HAP-1 (cell line): ENCODE measurements at regions not wholly inside any gene's neighbourhood (a gene's known extent, or its start where the extent isn't known, plus 50 kb on each side); places are given as distances from the start of the nearest gene placed in this dataset.
"Not testable (repeated sequence)": the region's sequence is repeated elsewhere in the genome, so short reads cannot be mapped to it uniquely, and the experiment has no call there.

ENCODE experiments used
- DNase-seq, 2 experiments: peaks; one replicate each; pipeline ENCODE4 v3.0.0-alpha.2; 2016 to 2020; ENCODE audit warnings: low spot score in 2 of 2
- H3K27me3 ChIP-seq: fragments of 250-450 bp; sonication (Bioruptor Pico); 2 replicates; pipeline ENCODE4 v1.5.1; 2020; ENCODE audit warnings: low read depth, mild to moderate bottlenecking, moderate library complexity
- H3K36me3 ChIP-seq: fragments of 250-450 bp; sonication (Bioruptor Pico); replicated peaks from 2 replicates; pipeline ENCODE4 v1.5.1; 2020; ENCODE audit warnings: mild to moderate bottlenecking
- H3K4me1 ChIP-seq: fragments of 250-450 bp; sonication (Bioruptor Pico); 2 replicates; pipeline ENCODE4 v1.5.1; 2020; ENCODE audit warnings: mild to moderate bottlenecking
- H3K4me3 ChIP-seq: fragments of 250-450 bp; sonication (Bioruptor Pico); 2 replicates; pipeline ENCODE4 v1.5.1; 2020; ENCODE audit warnings: mild to moderate bottlenecking, moderate library complexity
- H3K9me3 ChIP-seq: fragments of 250-450 bp; sonication (Bioruptor Pico); 2 replicates; pipeline ENCODE4 v1.5.1; 2020; ENCODE audit warnings: mild to moderate bottlenecking, moderate library complexity
- in situ Hi-C: fragments of 300-500 bp; cut with MboI; formaldehyde crosslinking; loops from 3 replicates; pipeline ENCODE4 v1.14.3; 2020; ENCODE audit warnings: low sequenced_read_pairs, inconsistent platforms, mixed read lengths

DNA sequence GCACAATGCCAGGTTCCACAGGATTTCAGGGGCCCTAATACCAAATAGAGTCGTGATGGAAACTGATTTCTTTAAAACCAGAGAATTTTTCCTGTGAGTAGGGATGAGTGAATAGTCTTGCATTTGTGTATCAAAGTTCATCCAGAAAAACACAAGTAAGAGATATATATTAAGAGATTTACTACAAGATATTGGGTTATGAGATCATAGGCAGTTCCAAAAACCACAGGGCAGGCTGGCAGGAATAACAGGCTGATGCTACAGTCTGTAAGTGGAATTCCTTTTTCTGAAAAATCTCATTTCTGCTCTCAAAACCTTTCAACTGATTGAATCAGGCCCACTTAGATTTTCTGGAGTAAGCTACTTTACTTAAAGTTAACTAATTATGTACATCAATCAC, 1756.2 kb upstream of the SEL1L start:
- in situ Hi-C loops: no loop called here
- H3K9me3 ChIP-seq: no peaks in the 10 kb centered on the region
- no peak overlapping the region for H3K4me3 ChIP-seq
- H3K27me3 ChIP-seq: no peaks in the 10 kb centered on the region
- peaks cover 2% of the 10 kb centered on the region; the same call in 1 of the 2 replicates for H3K4me1 ChIP-seq
- DNase-seq: no peak
- H3K36me3 ChIP-seq: no peaks in the 10 kb centered on the region

DNA sequence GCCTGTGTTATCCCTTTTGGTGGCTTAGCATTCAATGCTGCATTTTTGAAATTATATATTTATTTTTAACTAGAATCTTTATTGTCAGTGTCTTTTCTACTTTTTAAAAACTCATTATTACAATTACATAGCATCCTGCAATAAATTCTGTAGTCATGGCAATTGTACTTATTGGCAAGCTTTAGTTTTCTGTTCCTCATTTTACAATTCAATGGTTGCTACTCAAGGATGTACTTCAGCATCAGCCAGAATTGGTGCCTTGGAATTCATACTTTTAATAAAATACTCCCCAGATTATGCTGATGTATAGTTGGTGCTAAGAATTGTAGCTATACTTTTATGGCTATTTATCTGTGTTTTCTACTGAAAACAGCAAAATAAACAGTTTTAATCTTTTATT, 1756.8 kb upstream of the SEL1L start:
- H3K36me3 ChIP-seq: no peaks in the 10 kb centered on the region
- DNase-seq: no peak
- no peaks in the 10 kb centered on the region for H3K9me3 ChIP-seq
- in situ Hi-C loops: no loop called here
- no peaks in the 10 kb centered on the region for H3K27me3 ChIP-seq
- H3K4me1 ChIP-seq: peaks cover 2% of the 10 kb centered on the region; the same call in 1 of the 2 replicates
- no peak overlapping the region for H3K4me3 ChIP-seq

DNA sequence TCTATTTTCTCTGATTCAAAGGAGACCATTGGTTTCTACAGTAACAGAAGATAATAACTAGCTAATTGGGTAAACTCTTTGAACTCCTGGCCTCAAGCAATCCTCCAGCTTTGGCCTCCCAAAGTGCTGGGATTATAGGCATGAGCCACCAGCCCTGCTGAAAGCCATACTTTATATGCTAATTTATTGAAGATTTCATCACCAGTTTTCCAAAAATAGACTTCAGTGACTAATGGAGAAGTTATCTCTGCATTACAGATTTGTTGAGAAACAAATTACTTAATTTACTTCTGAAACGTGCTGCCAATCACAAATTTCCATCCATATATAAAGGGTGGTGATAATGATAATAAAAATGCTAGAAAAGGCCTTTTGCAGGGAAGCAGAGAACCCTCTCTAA, 1758.1 kb upstream of the SEL1L start:
- H3K4me3 ChIP-seq: no peak overlapping the region
- no peaks in the 10 kb centered on the region for H3K9me3 ChIP-seq
- in situ Hi-C loops: no loop called here
- no peaks in the 10 kb centered on the region for H3K36me3 ChIP-seq
- no peaks in the 10 kb centered on the region for H3K27me3 ChIP-seq
- no peak for DNase-seq
- H3K4me1 ChIP-seq: peaks cover 2% of the 10 kb centered on the region; the same call in 1 of the 2 replicates

DNA sequence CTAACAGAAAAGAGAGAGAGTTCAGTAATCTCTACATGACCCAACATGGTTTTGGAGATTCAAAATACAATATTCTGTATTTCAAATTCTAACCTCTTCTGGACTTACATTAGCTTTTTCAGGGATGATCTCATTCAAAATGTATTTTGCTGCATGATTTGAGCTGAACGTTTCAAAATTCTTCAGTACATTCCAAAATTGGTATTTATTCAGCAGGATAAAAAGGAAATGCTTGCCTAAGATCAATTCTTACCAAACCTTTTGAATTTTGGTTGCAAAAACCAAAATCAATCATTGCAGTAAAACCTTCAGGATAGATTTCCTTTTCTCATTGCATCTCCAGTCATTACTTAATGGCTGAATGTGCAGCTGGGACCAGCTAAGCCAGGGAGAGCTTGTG, 1761.3 kb upstream of the SEL1L start:
- no peak for DNase-seq
- Histone ChIP-seq H3K9me3 (no peaks in the 10 kb centered on the region), H3K4me1 (peaks cover 2% of the 10 kb centered on the region; the same call in 1 of the 2 replicates), H3K4me3 (no peak overlapping the region), H3K36me3 (no peaks in the 10 kb centered on the region), H3K27me3 (no peaks in the 10 kb centered on the region)
- in situ Hi-C loops: no loop called here

DNA sequence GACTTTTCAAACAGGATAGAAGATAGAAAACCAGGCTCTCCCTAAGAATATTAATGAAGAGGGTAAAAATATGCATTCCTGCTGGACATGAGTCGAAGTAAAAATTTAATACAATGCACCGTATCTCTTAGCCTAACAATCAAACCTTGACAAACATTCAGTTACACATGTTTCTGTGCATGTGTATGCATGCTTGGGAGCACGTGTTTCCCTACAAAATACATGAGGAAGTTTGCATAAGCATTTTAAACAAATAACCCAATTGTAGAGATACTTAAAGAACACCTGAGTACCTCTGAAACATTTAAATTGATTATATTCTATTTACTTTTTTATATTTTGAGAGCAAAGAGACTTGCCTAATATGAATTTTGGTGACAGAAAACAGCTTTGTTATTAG, 1763.7 kb upstream of the SEL1L start:
- no peaks in the 10 kb centered on the region for H3K27me3 ChIP-seq
- no peaks in the 10 kb centered on the region for H3K36me3 ChIP-seq
- in situ Hi-C loops: no loop called here
- DNase-seq: no peak
- no peaks in the 10 kb centered on the region for H3K4me1 ChIP-seq
- no peaks in the 10 kb centered on the region for H3K9me3 ChIP-seq
- H3K4me3 ChIP-seq: no peak overlapping the region

DNA sequence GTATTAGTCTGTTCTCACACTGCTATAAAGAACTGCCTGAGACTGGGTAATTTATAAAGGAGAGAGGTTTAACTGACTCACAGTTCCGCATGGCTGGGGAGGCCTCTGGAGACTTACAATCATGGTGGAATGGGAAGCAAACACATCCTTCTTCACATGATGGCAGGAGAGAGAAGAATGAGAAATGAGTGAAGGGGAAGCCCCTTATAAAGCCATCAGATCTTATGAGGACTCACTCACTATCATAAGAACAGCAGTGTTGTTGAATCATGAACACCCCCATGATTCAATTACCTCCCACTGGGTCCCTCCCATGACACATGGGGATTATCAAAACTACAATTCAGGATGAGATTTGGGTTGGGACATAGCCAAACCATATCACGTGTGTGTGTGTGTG, 1764.4 kb upstream of the SEL1L start:
- in situ Hi-C loops, H3K4me3 ChIP-seq, H3K36me3 ChIP-seq, DNase-seq, H3K4me1 ChIP-seq, H3K27me3 ChIP-seq, H3K9me3 ChIP-seq: not testable (repeated sequence)

DNA sequence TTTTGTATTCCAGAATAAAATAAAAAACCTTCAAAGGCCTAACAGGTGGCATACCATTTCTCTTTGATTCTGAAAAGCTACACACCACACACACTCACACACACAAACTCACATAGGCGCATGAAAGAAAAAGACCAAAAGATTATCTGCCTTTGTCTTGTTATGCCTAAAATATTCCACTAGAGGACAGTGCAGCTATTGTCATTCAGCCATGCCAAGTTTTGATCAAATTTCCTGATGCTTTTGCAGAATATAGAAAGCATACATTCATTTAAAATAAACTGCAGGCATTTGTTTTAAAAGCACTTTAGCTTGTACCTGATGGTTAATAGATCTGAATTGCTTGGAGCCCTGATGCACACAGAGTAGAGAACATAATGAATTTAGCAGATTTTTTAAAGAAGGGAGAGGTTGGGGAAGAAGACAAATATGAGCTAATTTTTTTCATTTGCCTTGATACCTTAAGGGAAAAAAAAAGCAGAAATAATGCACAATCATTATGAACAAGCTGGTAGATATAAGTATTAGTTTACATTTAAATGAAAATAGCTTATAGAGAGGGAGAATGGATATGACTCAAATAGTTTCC, 1766.9 kb upstream of the SEL1L start:
- peak; percentile 7 to 44 for DNase-seq
- in situ Hi-C loops: no loop called here
- H3K27me3 ChIP-seq: no peaks in the 10 kb centered on the region

DNA sequence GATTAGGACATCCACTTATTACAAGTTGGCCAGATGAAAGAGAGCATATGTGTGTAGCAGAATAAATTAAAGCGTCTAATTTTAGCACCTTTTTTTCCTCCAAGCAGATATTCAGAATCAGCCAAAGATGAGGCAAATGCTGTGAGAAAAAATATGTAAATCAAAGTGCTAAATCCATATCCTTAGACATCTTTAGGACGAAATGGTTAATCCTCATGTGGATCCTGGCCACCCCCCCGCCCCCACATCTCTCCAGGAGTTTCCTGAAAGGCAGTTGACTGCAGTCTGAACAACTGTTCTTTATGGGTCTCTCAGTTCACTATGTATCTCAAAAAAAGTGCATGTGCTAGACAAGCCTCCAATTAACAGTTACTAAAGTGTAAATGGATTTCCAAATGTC, 1768.1 kb upstream of the SEL1L start:
- no peaks in the 10 kb centered on the region for H3K4me1 ChIP-seq
- no peaks in the 10 kb centered on the region for H3K9me3 ChIP-seq
- DNase-seq: no peak
- H3K27me3 ChIP-seq: no peaks in the 10 kb centered on the region
- H3K4me3 ChIP-seq: no peak overlapping the region
- no peaks in the 10 kb centered on the region for H3K36me3 ChIP-seq
- in situ Hi-C loops: no loop called here

More for the DNA sequence above, 1766.9 kb upstream of the SEL1L start:
- Histone ChIP-seq H3K4me3 (no peak overlapping the region), H3K4me1 (no peaks in the 10 kb centered on the region), H3K36me3 (no peaks in the 10 kb centered on the region), H3K9me3 (no peaks in the 10 kb centered on the region)

DNA sequence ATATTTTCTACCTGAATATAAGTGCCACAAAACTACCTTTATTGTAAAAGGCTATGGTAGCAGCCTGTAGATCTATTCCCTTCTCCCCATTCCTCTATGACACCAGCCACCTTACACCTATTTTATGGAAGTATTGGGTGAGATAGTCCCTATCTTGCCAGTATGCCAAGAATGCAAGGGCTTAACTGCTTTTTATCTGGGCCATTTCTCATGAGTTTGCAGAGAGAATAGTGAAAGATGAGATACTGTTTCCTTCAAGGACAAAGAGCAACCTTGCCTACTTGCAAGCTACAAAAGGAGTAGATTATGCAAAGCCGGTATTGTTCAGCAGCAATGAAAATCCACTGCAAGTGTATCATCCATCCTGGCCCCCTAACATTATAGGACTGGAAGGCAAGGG, 1775.6 kb upstream of the SEL1L start:
- H3K27me3 ChIP-seq: no peaks in the 10 kb centered on the region
- DNase-seq: no peak
- no peaks in the 10 kb centered on the region for H3K9me3 ChIP-seq
- in situ Hi-C loops: no loop called here
- H3K4me1 ChIP-seq: no peaks in the 10 kb centered on the region
- H3K4me3 ChIP-seq: no peak overlapping the region
- H3K36me3 ChIP-seq: no peaks in the 10 kb centered on the region

DNA sequence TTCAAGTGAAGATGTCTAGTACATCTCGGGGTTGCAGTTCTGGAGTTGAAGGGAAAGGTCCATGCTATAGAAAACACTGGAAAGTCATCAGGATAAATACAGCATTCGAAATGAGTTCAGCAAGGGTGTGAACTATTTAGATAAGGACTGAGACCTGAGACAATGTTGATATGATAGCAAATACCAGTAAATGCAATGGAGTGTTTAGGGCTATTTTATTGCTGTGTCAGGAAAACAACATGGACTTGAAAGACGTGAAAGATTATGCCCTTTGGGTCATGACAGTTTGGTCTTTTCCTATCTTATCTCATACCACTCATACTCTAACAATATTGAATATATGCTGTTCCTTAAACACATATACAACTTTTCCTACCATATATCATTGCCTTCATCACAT, 1776.2 kb upstream of the SEL1L start:
- Histone ChIP-seq H3K27me3 (no peaks in the 10 kb centered on the region), H3K4me1 (no peaks in the 10 kb centered on the region), H3K9me3 (no peaks in the 10 kb centered on the region), H3K36me3 (no peaks in the 10 kb centered on the region), H3K4me3 (no peak overlapping the region)
- DNase-seq: no peak
- in situ Hi-C loops: no loop called here

DNA sequence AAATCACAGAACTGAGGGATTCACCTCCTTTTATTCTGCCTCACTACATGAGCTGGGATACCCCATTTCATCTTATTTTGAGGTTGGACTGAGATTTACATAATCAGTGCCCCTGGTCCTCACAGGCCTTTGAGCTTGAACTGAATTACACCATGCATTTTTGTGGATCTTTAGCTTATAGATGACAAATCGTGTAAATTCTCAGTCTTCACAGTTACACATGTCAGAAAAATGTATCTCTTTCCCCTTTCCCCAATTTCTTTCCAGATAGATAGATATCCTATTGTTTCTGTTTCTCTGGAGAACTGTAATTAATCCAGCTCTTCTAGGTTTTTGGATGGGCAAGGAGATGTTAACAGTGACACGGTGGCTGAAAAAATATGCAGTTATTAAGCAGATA, 1778.9 kb upstream of the SEL1L start:
- H3K4me3 ChIP-seq: no peak overlapping the region
- in situ Hi-C loops: no loop called here
- no peak for DNase-seq
- H3K4me1 ChIP-seq: no peaks in the 10 kb centered on the region
- H3K27me3 ChIP-seq: no peaks in the 10 kb centered on the region
- no peaks in the 10 kb centered on the region for H3K9me3 ChIP-seq
- H3K36me3 ChIP-seq: no peaks in the 10 kb centered on the region

DNA sequence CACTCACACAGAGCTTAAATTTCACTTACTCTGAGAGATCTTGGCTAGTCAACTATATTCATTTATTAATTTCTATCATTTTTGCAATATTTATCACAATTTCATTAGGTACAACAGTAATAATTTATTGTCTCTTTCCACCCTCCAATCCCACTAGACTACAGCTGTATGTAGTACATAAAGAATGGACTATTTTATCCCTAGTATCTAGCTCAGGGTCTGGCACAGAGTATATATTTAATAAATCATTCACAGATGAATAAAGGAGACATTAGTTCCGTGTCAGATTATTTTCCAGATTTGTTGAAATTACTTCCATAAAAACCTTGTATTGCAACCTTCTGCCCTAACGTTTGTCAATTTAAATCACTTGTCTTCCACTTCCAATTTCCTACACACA, 1781.1 kb upstream of the SEL1L start:
- in situ Hi-C loops: no loop called here
- no peak overlapping the region for H3K4me3 ChIP-seq
- no peaks in the 10 kb centered on the region for H3K9me3 ChIP-seq
- no peak for DNase-seq
- no peaks in the 10 kb centered on the region for H3K4me1 ChIP-seq
- no peaks in the 10 kb centered on the region for H3K27me3 ChIP-seq
- H3K36me3 ChIP-seq: no peaks in the 10 kb centered on the region

DNA sequence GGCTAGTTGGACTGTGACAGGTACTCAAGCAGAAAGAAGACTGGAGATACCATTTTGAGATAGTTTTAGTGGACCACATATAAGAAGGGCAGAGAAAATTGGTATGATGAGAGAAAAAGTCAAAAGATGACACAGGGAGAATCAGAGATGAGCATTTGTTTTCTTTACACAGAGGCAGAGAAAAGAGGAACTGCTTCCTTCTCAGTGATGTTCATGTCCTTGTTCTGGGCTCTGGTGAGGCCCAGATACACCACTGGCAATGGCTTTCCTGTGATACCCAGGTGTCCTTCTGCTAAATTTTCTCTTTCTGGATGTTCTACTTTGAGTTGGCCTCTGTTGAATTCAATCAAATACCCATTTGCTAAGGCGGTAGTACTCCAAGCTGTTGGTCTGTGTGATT, 1782.7 kb upstream of the SEL1L start:
- in situ Hi-C loops: no loop called here
- H3K4me3 ChIP-seq: no peak overlapping the region
- no peaks in the 10 kb centered on the region for H3K27me3 ChIP-seq
- no peak for DNase-seq
- H3K9me3 ChIP-seq: no peaks in the 10 kb centered on the region
- no peaks in the 10 kb centered on the region for H3K4me1 ChIP-seq
- H3K36me3 ChIP-seq: no peaks in the 10 kb centered on the region

DNA sequence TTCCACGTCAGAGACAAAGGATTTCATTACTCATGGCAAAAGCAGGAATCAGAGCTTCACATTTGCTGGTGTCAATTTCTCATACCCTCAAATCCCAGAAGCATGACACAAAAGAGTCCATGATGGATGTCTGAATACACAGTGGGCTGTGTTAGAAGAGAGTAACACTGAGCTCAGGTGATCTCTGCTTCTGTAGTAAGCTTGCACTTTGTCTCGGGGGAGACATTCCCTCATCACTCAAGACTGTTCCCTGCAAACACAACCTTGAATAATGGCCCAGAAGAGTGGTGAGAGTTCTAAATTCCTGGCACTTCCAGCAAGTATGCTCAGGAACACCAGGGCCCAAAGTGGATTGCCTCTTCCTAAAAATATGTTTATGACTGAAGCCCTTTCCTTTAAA, 1787.2 kb upstream of the SEL1L start:
- Histone ChIP-seq H3K4me3 (no peak overlapping the region), H3K4me1 (no peaks in the 10 kb centered on the region), H3K27me3 (no peaks in the 10 kb centered on the region), H3K36me3 (no peaks in the 10 kb centered on the region), H3K9me3 (no peaks in the 10 kb centered on the region)
- DNase-seq: no peak
- in situ Hi-C loops: no loop called here

DNA sequence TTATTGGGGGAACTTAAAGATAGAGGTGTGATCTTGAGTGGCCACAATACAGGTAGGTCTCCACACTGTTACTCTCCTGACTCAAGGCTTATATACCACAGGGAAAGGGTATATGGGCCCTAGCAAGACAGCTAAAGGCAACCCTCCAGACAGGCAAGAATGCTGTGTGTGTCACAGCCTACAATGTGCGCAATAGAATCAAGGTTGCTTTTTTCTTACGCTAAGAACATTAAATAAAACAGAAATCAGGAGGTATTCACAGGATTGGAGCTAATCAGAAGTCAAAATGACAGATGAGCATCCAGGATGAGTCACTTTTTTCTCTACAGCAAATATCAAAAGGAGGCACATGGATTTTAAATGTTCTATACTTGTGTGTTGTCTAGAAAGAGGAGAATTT, 1797.9 kb upstream of the SEL1L start:
- H3K4me3 ChIP-seq: no peak overlapping the region
- H3K9me3 ChIP-seq: no peaks in the 10 kb centered on the region
- H3K36me3 ChIP-seq: no peaks in the 10 kb centered on the region
- no peaks in the 10 kb centered on the region for H3K27me3 ChIP-seq
- in situ Hi-C loops: no loop called here
- no peaks in the 10 kb centered on the region for H3K4me1 ChIP-seq
- no peak for DNase-seq
